ENCODE measurements at regions not wholly inside any gene's neighbourhood (a gene's known extent, or its start where the extent isn't known, plus 50 kb on each side); places are given as distances from the start of the nearest gene placed in this dataset.

DNA sequence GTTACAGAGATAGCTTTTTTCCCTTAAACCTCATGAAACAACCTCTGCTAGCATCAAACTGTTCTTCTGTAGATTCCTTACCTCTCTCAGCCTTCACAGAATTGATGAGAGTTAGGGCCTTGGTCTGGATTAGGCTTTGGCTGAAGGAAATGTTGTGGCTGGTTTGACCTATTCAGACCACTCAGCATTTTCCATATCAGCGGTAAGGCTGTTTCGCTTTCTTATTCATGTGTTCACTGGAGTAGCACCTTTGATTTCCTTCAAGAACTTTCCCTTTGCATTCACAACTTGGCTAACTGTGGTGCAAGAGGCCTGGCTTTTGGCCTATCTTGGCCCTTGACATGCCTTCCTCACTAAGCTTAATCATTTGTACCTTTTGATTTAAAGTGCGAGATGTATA is 50.7 kb upstream of the NRXN3 start:
- TF ChIP-seq, protein P1, sequence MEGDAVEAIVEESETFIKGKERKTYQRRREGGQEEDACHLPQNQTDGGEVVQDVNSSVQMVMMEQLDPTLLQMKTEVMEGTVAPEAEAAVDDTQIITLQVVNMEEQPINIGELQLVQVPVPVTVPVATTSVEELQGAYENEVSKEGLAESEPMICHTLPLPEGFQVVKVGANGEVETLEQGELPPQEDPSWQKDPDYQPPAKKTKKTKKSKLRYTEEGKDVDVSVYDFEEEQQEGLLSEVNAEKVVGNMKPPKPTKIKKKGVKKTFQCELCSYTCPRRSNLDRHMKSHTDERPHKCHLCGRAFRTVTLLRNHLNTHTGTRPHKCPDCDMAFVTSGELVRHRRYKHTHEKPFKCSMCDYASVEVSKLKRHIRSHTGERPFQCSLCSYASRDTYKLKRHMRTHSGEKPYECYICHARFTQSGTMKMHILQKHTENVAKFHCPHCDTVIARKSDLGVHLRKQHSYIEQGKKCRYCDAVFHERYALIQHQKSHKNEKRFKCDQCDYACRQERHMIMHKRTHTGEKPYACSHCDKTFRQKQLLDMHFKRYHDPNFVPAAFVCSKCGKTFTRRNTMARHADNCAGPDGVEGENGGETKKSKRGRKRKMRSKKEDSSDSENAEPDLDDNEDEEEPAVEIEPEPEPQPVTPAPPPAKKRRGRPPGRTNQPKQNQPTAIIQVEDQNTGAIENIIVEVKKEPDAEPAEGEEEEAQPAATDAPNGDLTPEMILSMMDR (IDR thresholded peaks at IDR 0.05) = no peak
- no peak for TF ChIP-seq POLR2A (IDR thresholded peaks at IDR 0.05)

Data from breast epithelium (tissue), 3 donors.